ENCODE measurements at regions not wholly inside any gene's neighbourhood (a gene's known extent, or its start where the extent isn't known, plus 50 kb on each side); places are given as distances from the start of the nearest gene placed in this dataset.
A peak's percentile ranks its signal among the peaks of the same experiment; 100 is the strongest.

- ChIA-PET POLR2A (no interaction called here), CTCF (interaction anchor here (1.2 kb wide), 1 partner anchor 33 kb away, joined by 5 read pairs; no protein-coding TSS in a partner anchor)
- TF ChIP-seq CTCF (IDR thresholded peaks at IDR 0.05; ENCODE audit: control extremely low read depth, extremely low read depth, low read depth, missing control alignments) = no peak
- no peak for DNase-seq (ENCODE audit: extremely low spot score)
These were observed 101.3 kb upstream of the MAX start for GRCh38 chr14:65203574-65203973.

DNA sequence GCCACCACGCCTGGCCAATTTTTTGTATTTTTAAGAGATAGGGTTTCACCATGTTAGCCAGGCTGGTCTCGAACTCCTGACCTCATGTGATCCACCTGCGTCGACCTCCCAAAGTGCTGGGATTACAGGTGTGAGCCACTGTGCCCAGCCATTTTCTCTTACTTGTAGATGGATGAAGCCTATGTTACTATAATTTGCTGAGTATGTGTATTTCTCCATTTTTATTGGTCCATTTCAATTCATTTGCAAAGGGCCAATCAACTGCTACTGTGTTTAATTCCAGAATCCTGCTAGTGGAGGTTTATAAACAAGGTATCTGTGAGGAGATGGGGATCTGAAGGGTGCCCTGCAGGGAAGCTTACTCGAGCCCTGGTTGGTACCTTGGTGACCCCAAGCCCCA is 101.7 kb upstream of the MAX start:
- CTCF ChIA-PET = interaction anchor here (4.0 kb wide), 1 partner anchor 9 kb away, joined by 22 read pairs; no protein-coding TSS in a partner anchor
- DNase-seq (ENCODE audit: extremely low spot score) = no peak

GRCh38 chr14:65206078-65206447 is 103.7 kb upstream of the MAX start:
- TF ChIP-seq CTCF (IDR thresholded peaks at IDR 0.05; ENCODE audit: control extremely low read depth, extremely low read depth, low read depth, missing control alignments) = no peak
- DNase-seq (ENCODE audit: extremely low spot score) = no peak
- CTCF ChIA-PET = interaction anchor here (1.3 to 4.0 kb wide), 4 partner anchors 11 to 37 kb away, joined by 6 to 22 read pairs (median 9); no protein-coding TSS in a partner anchor
- POLR2A ChIA-PET = interaction anchor here (1.0 to 1.6 kb wide), 2 partner anchors 19 to 37 kb away, joined by 4 to 11 read pairs; no protein-coding TSS in a partner anchor

More for the DNA sequence above, 101.7 kb upstream of the MAX start:
- POLR2A ChIA-PET = interaction anchor here (0.7 kb wide), 1 partner anchor 94 kb away, joined by 3 read pairs; no protein-coding TSS in a partner anchor
- TF ChIP-seq CTCF (IDR thresholded peaks at IDR 0.05; ENCODE audit: control extremely low read depth, extremely low read depth, low read depth, missing control alignments) = no peak

GRCh38 chr14:65206448-65207096 is 104.3 kb upstream of the MAX start:
- DNase-seq (ENCODE audit: extremely low spot score) = peak; percentile 65
- POLR2A ChIA-PET = interaction anchor here (0.7 to 1.6 kb wide), 4 partner anchors 19 to 118 kb away, joined by 3 to 11 read pairs (median 4); no protein-coding TSS in a partner anchor
- no peak for TF ChIP-seq CTCF (IDR thresholded peaks at IDR 0.05; ENCODE audit: control extremely low read depth, extremely low read depth, low read depth, missing control alignments)
- CTCF ChIA-PET = interaction anchor here (1.3 to 4.0 kb wide), 4 partner anchors 11 to 37 kb away, joined by 6 to 22 read pairs (median 9); no protein-coding TSS in a partner anchor

GRCh38 chr14:65208548-65208947 is 106.2 kb upstream of the MAX start:
- DNase-seq (ENCODE audit: extremely low spot score) = no peak
- ChIA-PET CTCF (interaction anchor here (0.9 to 1.8 kb wide), 3 partner anchors 10 to 616 kb away, joined by 3 to 7 read pairs (median 4); no protein-coding TSS in a partner anchor), POLR2A (no interaction called here)
- no peak for TF ChIP-seq CTCF (IDR thresholded peaks at IDR 0.05; ENCODE audit: control extremely low read depth, extremely low read depth, low read depth, missing control alignments)

- CTCF ChIA-PET = no interaction called here
These were observed 108.0 kb upstream of the MAX start for GRCh38 chr14:65210118-65210821.

More at GRCh38 chr14:65210118-65210821, 108.0 kb upstream of the MAX start:
- TF ChIP-seq CTCF (IDR thresholded peaks at IDR 0.05; ENCODE audit: control extremely low read depth, extremely low read depth, low read depth, missing control alignments) = no peak
- DNase-seq (ENCODE audit: extremely low spot score) = no peak
- POLR2A ChIA-PET = no interaction called here
